H9 (cell line): ENCODE measurements at regions not wholly inside any gene's neighbourhood (a gene's known extent, or its start where the extent isn't known, plus 50 kb on each side); places are given as distances from the start of the nearest gene placed in this dataset.

ENCODE experiments used
- DNase-seq: peaks from one replicate; pipeline ENCODE4 v3.0.0-alpha.2; 2017
- H2AFZ ChIP-seq: one replicate; pipeline ENCODE4 v1.6.1; 2013; ENCODE audit warnings: mild to moderate bottlenecking, low read length, control low read depth, moderate library complexity
- H2AK5ac ChIP-seq: 2 replicates; pipeline ENCODE4 v1.6.1; 2013; ENCODE audit warnings: low read length, control low read depth, mixed read lengths; ENCODE audit not compliant: insufficient read length
- H2BK120ac ChIP-seq: one replicate; pipeline ENCODE4 v1.6.1; 2013; ENCODE audit warnings: low read depth, mild to moderate bottlenecking, low read length, control low read depth, inconsistent platforms; ENCODE audit not compliant: poor library complexity, severe bottlenecking
- H2BK12ac ChIP-seq: 2 replicates; pipeline ENCODE4 v1.6.1; 2013; ENCODE audit warnings: low read length, control low read depth, mixed read lengths, low read depth; ENCODE audit not compliant: insufficient read length
- H2BK15ac ChIP-seq: 2 replicates; pipeline ENCODE4 v1.6.1; 2013; ENCODE audit warnings: low read depth, low read length, control low read depth
- H2BK20ac ChIP-seq: one replicate; pipeline ENCODE4 v1.6.1; 2013; ENCODE audit warnings: low read depth, mild to moderate bottlenecking, low read length, control low read depth, inconsistent platforms; ENCODE audit not compliant: poor library complexity, severe bottlenecking
- H2BK5ac ChIP-seq: 2 replicates; pipeline ENCODE4 v1.6.1; 2013; ENCODE audit warnings: low read length, control low read depth, mixed read lengths; ENCODE audit not compliant: insufficient read length
- H3K14ac ChIP-seq: 2 replicates; pipeline ENCODE4 v1.6.1; 2013; ENCODE audit warnings: low read length, control low read depth; ENCODE audit not compliant: insufficient read depth
- H3K18ac ChIP-seq: 2 replicates; pipeline ENCODE4 v1.6.1; 2013; ENCODE audit warnings: low read depth, mild to moderate bottlenecking, mixed read lengths, low read length, control low read depth; ENCODE audit not compliant: insufficient read length
- H3K23ac ChIP-seq: 2 replicates; pipeline ENCODE4 v1.6.1; 2013; ENCODE audit warnings: low read length, control low read depth, mixed read lengths, low read depth; ENCODE audit not compliant: insufficient read length
- H3K23me2 ChIP-seq: 2 replicates; pipeline ENCODE4 v1.6.1; 2013; ENCODE audit warnings: low read depth, mild to moderate bottlenecking, mixed read lengths, low read length, control low read depth; ENCODE audit not compliant: insufficient read length, poor library complexity, severe bottlenecking
- H3K27ac ChIP-seq: 2 replicates; pipeline ENCODE4 v1.5.1; 2013; ENCODE audit warnings: low read length, control low read depth, mixed read lengths, low read depth; ENCODE audit not compliant: insufficient read length
- H3K27me3 ChIP-seq: 2 replicates; pipeline ENCODE4 v1.6.1; 2013; ENCODE audit warnings: low read length, control low read depth, inconsistent platforms; ENCODE audit not compliant: insufficient read depth
- H3K4ac ChIP-seq: 2 replicates; pipeline ENCODE4 v1.6.1; 2013; ENCODE audit warnings: low read depth, mild to moderate bottlenecking, control low read depth, inconsistent platforms, low read length, moderate library complexity
- H3K4me1 ChIP-seq: 2 replicates; pipeline ENCODE4 v1.6.1; 2013; ENCODE audit warnings: low read length, control low read depth, inconsistent platforms; ENCODE audit not compliant: insufficient read depth
- H3K4me2 ChIP-seq: 2 replicates; pipeline ENCODE4 v1.6.1; 2013; ENCODE audit warnings: low read length, control low read depth, mixed read lengths; ENCODE audit not compliant: insufficient read length, insufficient read depth
- H3K56ac ChIP-seq: 2 replicates; pipeline ENCODE4 v1.6.1; 2013; ENCODE audit warnings: low read depth, mild to moderate bottlenecking, mixed read lengths, low read length, control low read depth; ENCODE audit not compliant: insufficient read length
- H3K79me1 ChIP-seq: 2 replicates; pipeline ENCODE4 v1.6.1; 2013; ENCODE audit warnings: low read depth, mild to moderate bottlenecking, moderate library complexity, low read length, control low read depth, inconsistent platforms; ENCODE audit not compliant: insufficient read depth, poor library complexity, severe bottlenecking
- H3K79me2 ChIP-seq: 2 replicates; pipeline ENCODE4 v1.6.1; 2013; ENCODE audit warnings: low read length, control low read depth, inconsistent platforms; ENCODE audit not compliant: insufficient read depth
- H3K9ac ChIP-seq: 2 replicates; pipeline ENCODE4 v1.6.1; 2013; ENCODE audit warnings: low read length, control low read depth, mixed read lengths; ENCODE audit not compliant: insufficient read length; ENCODE audit errors: extremely low read depth
- H3K9me3 ChIP-seq: one replicate; pipeline ENCODE4 v1.6.1; 2013; ENCODE audit warnings: low read depth, low read length, inconsistent platforms; ENCODE audit not compliant: control insufficient read depth
- H3T11ph ChIP-seq: one replicate; pipeline ENCODE4 v1.6.1; 2013; ENCODE audit warnings: mild to moderate bottlenecking, low read length, control low read depth, inconsistent platforms
- H4K20me1 ChIP-seq: one replicate; pipeline ENCODE4 v1.6.1; 2013; ENCODE audit not compliant: control insufficient read depth, insufficient read length, insufficient read depth
- H4K5ac ChIP-seq: 2 replicates; pipeline ENCODE4 v1.6.1; 2013; ENCODE audit warnings: low read depth, mild to moderate bottlenecking, mixed read lengths, low read length, control low read depth; ENCODE audit not compliant: insufficient read length
- H4K8ac ChIP-seq: replicated peaks from 2 replicates; pipeline ENCODE4 v1.6.1; 2013; ENCODE audit warnings: low read length, control low read depth, mixed read lengths, low read depth; ENCODE audit not compliant: insufficient read length
- H4K91ac ChIP-seq: 2 replicates; pipeline ENCODE4 v1.6.1; 2013; ENCODE audit warnings: low read depth, mild to moderate bottlenecking, moderate library complexity, mixed read lengths, low read length, control low read depth; ENCODE audit not compliant: insufficient read length
- H3K27ac Mint-ChIP-seq, 3 experiments: 2 replicates in 2 of 3; 3 replicates in 1 of 3; pipeline ENCODE4 v1.8.0; 2020 to 2021; ENCODE audit warnings: mixed read lengths in 3 of 3, mild to moderate bottlenecking in 1 of 3, moderate library complexity in 1 of 3
- H3K27me3 Mint-ChIP-seq: 2 replicates; pipeline ENCODE4 v1.8.0; 2021; ENCODE audit warnings: low read depth, mild to moderate bottlenecking, moderate library complexity, mixed read lengths
- H3K36me3 Mint-ChIP-seq, 3 experiments: 2 replicates in 2 of 3; 3 replicates in 1 of 3; pipeline ENCODE4 v1.8.0; 2020 to 2021; ENCODE audit warnings: low read depth in 3 of 3, mixed read lengths in 3 of 3; ENCODE audit not compliant: insufficient read depth in 1 of 3
- H3K4me1 Mint-ChIP-seq, 2 experiments: 2 replicates each; pipeline ENCODE4 v1.8.0; 2020; ENCODE audit warnings: mixed read lengths in 2 of 2
- H3K4me3 Mint-ChIP-seq, 2 experiments: 2 replicates in 1 of 2; 3 replicates in 1 of 2; pipeline ENCODE4 v1.8.0; 2020 to 2021; ENCODE audit warnings: mild to moderate bottlenecking in 2 of 2, mixed read lengths in 2 of 2, moderate library complexity in 1 of 2
- H3K9me3 Mint-ChIP-seq, 2 experiments: 2 replicates in 1 of 2; 3 replicates in 1 of 2; pipeline ENCODE4 v1.8.0; 2020; ENCODE audit warnings: mild to moderate bottlenecking in 2 of 2, mixed read lengths in 2 of 2, moderate library complexity in 1 of 2
- CTCF ChIP-seq: fragments of 200-600 bp; sonication (generic); conservative IDR thresholded peaks from 3 replicates; pipeline ENCODE4 v1.8.0; 2021; ENCODE audit warnings: antibody characterized with exemption, mild to moderate bottlenecking
- WGBS: extraction: QIAGEN DNeasy Blood & Tissue Kit; methylation state at CpG from one replicate; pipeline ENCODE4 v1.1.7; 2013; ENCODE audit warnings: missing lambda C conversion rate, low lambda C conversion rate, mixed read lengths; ENCODE audit not compliant: insufficient read length; ENCODE audit errors: extremely low coverage; 5-methylcytosine and 5-hydroxymethylcytosine counted together

GRCh38 chr18:38042211-38042890 is 476.8 kb upstream of the CELF4 start:
- Histone ChIP-seq H2BK15ac (no peak overlapping the region), H4K8ac (no peak overlapping the region), H3K23ac (no peak overlapping the region), H4K91ac (no peak overlapping the region), H3K23me2 (no peaks in the 10 kb centered on the region), H4K20me1 (no peaks in the 10 kb centered on the region), H2BK120ac (no peak overlapping the region), H3K56ac (no peak overlapping the region), H3K4ac (no peak overlapping the region), H2AFZ (no peak overlapping the region), H3K79me1 (no peaks in the 10 kb centered on the region), H3K18ac (no peak overlapping the region), H3K27ac (no peak overlapping the region), H3K79me2 (no peaks in the 10 kb centered on the region), H3K9me3 (no peaks in the 10 kb centered on the region), H2AK5ac (no peak overlapping the region), H3K9ac (no peak overlapping the region), H4K5ac (no peak overlapping the region), H2BK20ac (no peak overlapping the region), H2BK5ac (no peak overlapping the region), H3K27me3 (no peaks in the 10 kb centered on the region), H3K4me1 (no peaks in the 10 kb centered on the region), H3T11ph (no peak overlapping the region), H3K14ac (no peak overlapping the region), H3K4me2 (no peak overlapping the region), H2BK12ac (no peak overlapping the region)
- H3K4me1 Mint-ChIP-seq: peaks cover 0 to 10% of the 10 kb centered on the region in 2 experiments; a peak in 1 of 4 replicates
- H3K4me3 Mint-ChIP-seq: no peak overlapping the region
- H3K36me3 Mint-ChIP-seq: no peaks in the 10 kb centered on the region; a peak in 1 of 7 replicates
- H3K9me3 Mint-ChIP-seq: no peaks in the 10 kb centered on the region
- no peaks in the 10 kb centered on the region for H3K27me3 Mint-ChIP-seq
- H3K27ac Mint-ChIP-seq: peak overlapping the region in 2 of 3 experiments; percentile 12 to 15; a peak in 2 of 7 replicates
- TF ChIP-seq CTCF: no peak
- WGBS: no CpG with 5 or more reads among the region's 6 CpGs
- DNase-seq: no peak
